HG02759 (cell line): ENCODE measurements at regions not wholly inside any gene's neighbourhood (a gene's known extent, or its start where the extent isn't known, plus 50 kb on each side); places are given as distances from the start of the nearest gene placed in this dataset.
"Not testable (repeated sequence)": the region's sequence is repeated elsewhere in the genome, so short reads cannot be mapped to it uniquely, and the experiment has no call there.

Experiments
- ATAC-seq: cut with Tn5 transposase; IDR thresholded peaks from one replicate; pipeline ENCODE4 v1.9.1; 2021; ENCODE audit warnings: mild to moderate bottlenecking, moderate library complexity; ENCODE audit not compliant: unreplicated experiment

- ATAC-seq, result no peak
These were observed 561.5 kb upstream of the POT1 start for GRCh38 chr7:125491137-125491536.

GRCh38 chr7:125490167-125490566 lies 560.5 kb upstream of the POT1 start:
- no peak for ATAC-seq

GRCh38 chr7:125485223-125485622 lies 555.6 kb upstream of the POT1 start:
- ATAC-seq, result no peak

GRCh38 chr7:125484755-125485154 lies 555.1 kb upstream of the POT1 start:
- no peak for ATAC-seq

- no peak for ATAC-seq
These were observed 551.7 kb upstream of the POT1 start for GRCh38 chr7:125481323-125481722.

GRCh38 chr7:125480762-125481161 lies 551.1 kb upstream of the POT1 start:
- ATAC-seq, result no peak

GRCh38 chr7:125468855-125469174 lies 539.2 kb upstream of the POT1 start:
- no peak for ATAC-seq

GRCh38 chr7:125467996-125468854 lies 538.6 kb upstream of the POT1 start:
- no peak for ATAC-seq

GRCh38 chr7:125465527-125465926 lies 535.9 kb upstream of the POT1 start:
- no peak for ATAC-seq

- no peak for ATAC-seq
These were observed 533.0 kb upstream of the POT1 start for GRCh38 chr7:125462615-125463014.

- ATAC-seq, result no peak
These were observed 529.4 kb upstream of the POT1 start for GRCh38 chr7:125459038-125459437.

- ATAC-seq, result no peak
These were observed 521.1 kb upstream of the POT1 start for GRCh38 chr7:125450749-125451148.

GRCh38 chr7:125445836-125446235 lies 516.2 kb upstream of the POT1 start:
- ATAC-seq, result no peak

- no peak for ATAC-seq
These were observed 515.2 kb upstream of the POT1 start for GRCh38 chr7:125444864-125445263.

- no peak for ATAC-seq
These were observed 506.6 kb upstream of the POT1 start for GRCh38 chr7:125436220-125436619.

GRCh38 chr7:125431349-125431748 lies 501.7 kb upstream of the POT1 start:
- ATAC-seq, result no peak

- no peak for ATAC-seq
These were observed 500.4 kb upstream of the POT1 start for GRCh38 chr7:125430013-125430412.

- ATAC-seq, result no peak
These were observed 498.1 kb upstream of the POT1 start for GRCh38 chr7:125427676-125428075.

GRCh38 chr7:125425506-125425905 lies 495.9 kb upstream of the POT1 start:
- no peak for ATAC-seq

GRCh38 chr7:125424721-125425120 lies 495.1 kb upstream of the POT1 start:
- ATAC-seq, result no peak

- ATAC-seq, result no peak
These were observed 494.0 kb upstream of the POT1 start for GRCh38 chr7:125423458-125424155.

GRCh38 chr7:125421407-125421806 lies 491.8 kb upstream of the POT1 start:
- not testable (repeated sequence) for ATAC-seq
